HS-27A (cell line): ENCODE measurements at regions not wholly inside any gene's neighbourhood (a gene's known extent, or its start where the extent isn't known, plus 50 kb on each side); places are given as distances from the start of the nearest gene placed in this dataset.
A peak's percentile ranks its signal among the peaks of the same experiment; 100 is the strongest.

ENCODE experiments used
- DNase-seq: peaks from one replicate; pipeline ENCODE4 v3.0.0-alpha.2; 2012; ENCODE audit warnings: low read depth, missing footprints

GRCh38 chr5:175388531-175388930 lies 55.5 kb downstream of the DRD1 start:
- DNase-seq: no peak

- no peak for DNase-seq
Measured at GRCh38 chr5:175387144-175387543, 56.8 kb downstream of the DRD1 start.

- DNase-seq: no peak
Measured at GRCh38 chr5:175386526-175386925, 57.5 kb downstream of the DRD1 start.

- no peak for DNase-seq
Measured at GRCh38 chr5:175385691-175386362, 58.2 kb downstream of the DRD1 start.

GRCh38 chr5:175384724-175385552 lies 59.0 kb downstream of the DRD1 start:
- DNase-seq: no peak

- no peak for DNase-seq
Measured at GRCh38 chr5:175383350-175383749, 60.6 kb downstream of the DRD1 start.

- DNase-seq: no peak
Measured at GRCh38 chr5:175382171-175382570, 61.8 kb downstream of the DRD1 start.

GRCh38 chr5:175381130-175381529 lies 62.9 kb downstream of the DRD1 start:
- DNase-seq: no peak

- no peak for DNase-seq
Measured at GRCh38 chr5:175380701-175381100, 63.3 kb downstream of the DRD1 start.

GRCh38 chr5:175379867-175380266 lies 64.1 kb downstream of the DRD1 start:
- DNase-seq: no peak

- peak; percentile 36 for DNase-seq
Measured at GRCh38 chr5:175378444-175379028, 65.4 kb downstream of the DRD1 start.

GRCh38 chr5:175377816-175378215 lies 66.2 kb downstream of the DRD1 start:
- DNase-seq: no peak

GRCh38 chr5:175374166-175374875 lies 69.7 kb downstream of the DRD1 start:
- DNase-seq: no peak

- DNase-seq: no peak
Measured at GRCh38 chr5:175365866-175366265, 78.1 kb downstream of the DRD1 start.

GRCh38 chr5:175363300-175363699 lies 80.7 kb downstream of the DRD1 start:
- no peak for DNase-seq

- DNase-seq: no peak
Measured at GRCh38 chr5:175357995-175358394, 86.0 kb downstream of the DRD1 start.

- no peak for DNase-seq
Measured at GRCh38 chr5:175356428-175356827, 87.6 kb downstream of the DRD1 start.

GRCh38 chr5:175354964-175355363 lies 89.0 kb downstream of the DRD1 start:
- DNase-seq: no peak

GRCh38 chr5:175353926-175354325 lies 90.1 kb downstream of the DRD1 start:
- DNase-seq: no peak

- DNase-seq: no peak
Measured at GRCh38 chr5:175351897-175352590, 91.9 kb downstream of the DRD1 start.

- no peak for DNase-seq
Measured at GRCh38 chr5:175351126-175351525, 92.9 kb downstream of the DRD1 start.

- DNase-seq: no peak
Measured at GRCh38 chr5:175347931-175348330, 96.1 kb downstream of the DRD1 start.
